ENCODE measurements at regions not wholly inside any gene's neighbourhood (a gene's known extent, or its start where the extent isn't known, plus 50 kb on each side); places are given as distances from the start of the nearest gene placed in this dataset.

GRCh38 chr18:52000435-52000834, 339.6 kb upstream of the DCC start:
- Histone ChIP-seq H3K4me3 (replicated peaks in 1 of 4; ENCODE audit: control extremely low read depth in 1 of 4, insufficient read depth in 1 of 4, low read depth in 3 of 4, low read length in 4 of 4) (no peak overlapping the region), H3K79me2 (ENCODE audit: control insufficient read depth, insufficient read depth, low read length) (no peaks in the 10 kb centered on the region), H3K4me2 (ENCODE audit: extremely low read depth, insufficient read depth, low read length) (no peak overlapping the region), H4K20me1 (ENCODE audit: control insufficient read depth, extremely low read depth, insufficient read depth, low read length) (no peaks in the 10 kb centered on the region), H3K9ac (ENCODE audit: insufficient read depth, low read length) (no peak overlapping the region), H3K27ac (ENCODE audit: insufficient read depth, low read length) (no peak overlapping the region), H3K9me3 (ENCODE audit: control insufficient read depth, insufficient read depth, low read depth, low read length) (no peaks in the 10 kb centered on the region), H3K36me3 (ENCODE audit: control insufficient read depth, insufficient read depth, low read length) (no peaks in the 10 kb centered on the region), H2AFZ (ENCODE audit: low read length) (no peak overlapping the region), H3K4me1 (ENCODE audit: control insufficient read depth, extremely low read depth, insufficient read depth, low read length) (no peaks in the 10 kb centered on the region), H3K27me3 (ENCODE audit: control insufficient read depth, insufficient read depth, low read length) (no peaks in the 10 kb centered on the region)
- TF ChIP-seq EZH2 (IDR thresholded peaks at IDR 0.05; ENCODE audit: low read length, missing control alignments) (no peak), CTCF (conservative IDR thresholded peaks at IDR 0.05 in 1 of 2, IDR thresholded peaks at IDR 0.05 in 1 of 2; ENCODE audit: low read depth in 1 of 2, low read length in 2 of 2) (no peak)
- DNase-seq (ENCODE audit: low read depth in 2 of 2): no peak

- Histone ChIP-seq H3K27me3 (ENCODE audit: control insufficient read depth, insufficient read depth, low read length) (no peaks in the 10 kb centered on the region), H3K9me3 (ENCODE audit: control insufficient read depth, insufficient read depth, low read depth, low read length) (no peaks in the 10 kb centered on the region), H4K20me1 (ENCODE audit: control insufficient read depth, extremely low read depth, insufficient read depth, low read length) (no peaks in the 10 kb centered on the region), H3K79me2 (ENCODE audit: control insufficient read depth, insufficient read depth, low read length) (no peaks in the 10 kb centered on the region), H3K4me2 (ENCODE audit: extremely low read depth, insufficient read depth, low read length) (no peak overlapping the region), H3K4me3 (replicated peaks in 1 of 4; ENCODE audit: control extremely low read depth in 1 of 4, insufficient read depth in 1 of 4, low read depth in 3 of 4, low read length in 4 of 4) (no peak overlapping the region), H3K27ac (ENCODE audit: insufficient read depth, low read length) (no peak overlapping the region), H3K36me3 (ENCODE audit: control insufficient read depth, insufficient read depth, low read length) (no peaks in the 10 kb centered on the region), H2AFZ (ENCODE audit: low read length) (no peak overlapping the region), H3K4me1 (ENCODE audit: control insufficient read depth, extremely low read depth, insufficient read depth, low read length) (no peaks in the 10 kb centered on the region), H3K9ac (ENCODE audit: insufficient read depth, low read length) (no peak overlapping the region)
- TF ChIP-seq EZH2 (IDR thresholded peaks at IDR 0.05; ENCODE audit: low read length, missing control alignments) (no peak), CTCF (conservative IDR thresholded peaks at IDR 0.05 in 1 of 2, IDR thresholded peaks at IDR 0.05 in 1 of 2; ENCODE audit: low read depth in 1 of 2, low read length in 2 of 2) (no peak)
- no peak for DNase-seq (ENCODE audit: low read depth in 2 of 2)
Measured at GRCh38 chr18:52001106-52001505, 338.9 kb upstream of the DCC start.

- no peaks in the 10 kb centered on the region for H3K79me2 ChIP-seq (ENCODE audit: control insufficient read depth, insufficient read depth, low read length)
- no peaks in the 10 kb centered on the region for H3K9me3 ChIP-seq (ENCODE audit: control insufficient read depth, insufficient read depth, low read depth, low read length)
- TF ChIP-seq EZH2 (IDR thresholded peaks at IDR 0.05; ENCODE audit: low read length, missing control alignments): no peak
- TF ChIP-seq CTCF (conservative IDR thresholded peaks at IDR 0.05 in 1 of 2, IDR thresholded peaks at IDR 0.05 in 1 of 2; ENCODE audit: low read depth in 1 of 2, low read length in 2 of 2): no peak
- H4K20me1 ChIP-seq (ENCODE audit: control insufficient read depth, extremely low read depth, insufficient read depth, low read length): no peaks in the 10 kb centered on the region
- no peak overlapping the region for H2AFZ ChIP-seq (ENCODE audit: low read length)
- H3K27me3 ChIP-seq (ENCODE audit: control insufficient read depth, insufficient read depth, low read length): no peaks in the 10 kb centered on the region
- no peak for DNase-seq (ENCODE audit: low read depth in 2 of 2)
- no peak overlapping the region for H3K4me2 ChIP-seq (ENCODE audit: extremely low read depth, insufficient read depth, low read length)
- no peaks in the 10 kb centered on the region for H3K36me3 ChIP-seq (ENCODE audit: control insufficient read depth, insufficient read depth, low read length)
- no peak overlapping the region for H3K9ac ChIP-seq (ENCODE audit: insufficient read depth, low read length)
- H3K4me3 ChIP-seq (replicated peaks in 1 of 4; ENCODE audit: control extremely low read depth in 1 of 4, insufficient read depth in 1 of 4, low read depth in 3 of 4, low read length in 4 of 4): no peak overlapping the region
- no peak overlapping the region for H3K27ac ChIP-seq (ENCODE audit: insufficient read depth, low read length)
- H3K4me1 ChIP-seq (ENCODE audit: control insufficient read depth, extremely low read depth, insufficient read depth, low read length): no peaks in the 10 kb centered on the region
Measured at GRCh38 chr18:52002600-52002999, 337.4 kb upstream of the DCC start.

All from fibroblast of lung (primary cell).